Calu3 (cell line): ENCODE measurements at regions not wholly inside any gene's neighbourhood (a gene's known extent, or its start where the extent isn't known, plus 50 kb on each side); places are given as distances from the start of the nearest gene placed in this dataset.

Source experiments
- BruUV-seq: library from RNA; stranded (reverse); fragments of 400-500 nt; replicated peaks from 2 replicates; lab custom pipeline; 2021; lab: Mats Ljungman, UMichigan
- CTCF ChIA-PET: fragments of 300-600 bp; sonication (Branson Sonifier 250); formaldehyde crosslinking; loops from one replicate; lab custom pipeline; 2022; ENCODE audit warnings: antibody characterized with exemption; lab: Charles Lee
- DNase-seq: peaks from one replicate; pipeline ENCODE4 v3.0.0; 2022
- H3K27ac Mint-ChIP-seq: one replicate; pipeline ENCODE4 v1.8.0; 2022; ENCODE audit warnings: mixed read lengths; ENCODE audit not compliant: unreplicated experiment
- H3K27me3 Mint-ChIP-seq: one replicate; pipeline ENCODE4 v1.8.0; 2022; ENCODE audit warnings: mixed read lengths; ENCODE audit not compliant: unreplicated experiment
- H3K36me3 Mint-ChIP-seq: one replicate; pipeline ENCODE4 v1.8.0; 2022; ENCODE audit warnings: mild to moderate bottlenecking, moderate library complexity, mixed read lengths; ENCODE audit not compliant: insufficient read depth, unreplicated experiment
- H3K4me1 Mint-ChIP-seq: one replicate; pipeline ENCODE4 v1.8.0; 2022; ENCODE audit warnings: mild to moderate bottlenecking, low read depth, mixed read lengths; ENCODE audit not compliant: unreplicated experiment
- H3K4me3 Mint-ChIP-seq: one replicate; pipeline ENCODE4 v1.8.0; 2022; ENCODE audit warnings: mild to moderate bottlenecking, low read depth, moderate library complexity, mixed read lengths; ENCODE audit not compliant: unreplicated experiment
- H3K9me3 Mint-ChIP-seq: one replicate; pipeline ENCODE4 v1.8.0; 2022; ENCODE audit warnings: low read depth, mixed read lengths; ENCODE audit not compliant: unreplicated experiment
- CTCF ChIP-seq: fragments of 200-600 bp; IDR thresholded peaks from one replicate; pipeline ENCODE4 v1.8.0; 2022; ENCODE audit warnings: antibody characterized with exemption; ENCODE audit not compliant: unreplicated experiment
- intact Hi-C: fragments of 100-400 bp; cut with micrococcal nuclease; formaldehyde crosslinking; loops from one replicate; pipeline ENCODE4 v1.10.0; 2022; ENCODE audit not compliant: unreplicated experiment

- H3K36me3 Mint-ChIP-seq = no peaks in the 10 kb centered on the region
- H3K4me3 Mint-ChIP-seq = no peak overlapping the region
- CTCF ChIA-PET = interaction anchor here (0.7 kb wide), 1 partner anchor 14 kb away, joined by 3 read pairs; no protein-coding TSS in a partner anchor
- no TSS peak for BruUV-seq
- no peaks in the 10 kb centered on the region for H3K27me3 Mint-ChIP-seq
- no peak for DNase-seq
- intact Hi-C loops = no loop called here
- TF ChIP-seq CTCF = no peak
- H3K9me3 Mint-ChIP-seq = no peaks in the 10 kb centered on the region
- no peaks in the 10 kb centered on the region for H3K4me1 Mint-ChIP-seq
- no peak overlapping the region for H3K27ac Mint-ChIP-seq
Observed at GRCh38 chr2:196389670-196390069, 218.3 kb upstream of the STK17B start.

- no peak for TF ChIP-seq CTCF
- CTCF ChIA-PET = interaction anchor here (0.6 to 0.7 kb wide), 2 partner anchors 13 to 409 kb away, joined by 3 to 4 read pairs; partner anchors contain the start of gene GTF3C3
- no peaks in the 10 kb centered on the region for H3K27me3 Mint-ChIP-seq
Observed at GRCh38 chr2:196390243-196391148, 219.1 kb upstream of the STK17B start.

GRCh38 chr2:196391149-196391479 lies 219.7 kb upstream of the STK17B start:
- BruUV-seq = no TSS peak
- H3K9me3 Mint-ChIP-seq = no peaks in the 10 kb centered on the region
- H3K36me3 Mint-ChIP-seq = no peaks in the 10 kb centered on the region
- TF ChIP-seq CTCF = no peak
- intact Hi-C loops = no loop called here
- no peak for DNase-seq
- H3K27ac Mint-ChIP-seq = no peak overlapping the region
- no peaks in the 10 kb centered on the region for H3K4me1 Mint-ChIP-seq
- CTCF ChIA-PET = no interaction called here
- H3K4me3 Mint-ChIP-seq = no peak overlapping the region
- H3K27me3 Mint-ChIP-seq = no peaks in the 10 kb centered on the region

More at GRCh38 chr2:196390243-196391148, 219.1 kb upstream of the STK17B start:
- Mint-ChIP-seq H3K36me3 (no peaks in the 10 kb centered on the region), H3K27ac (no peak overlapping the region), H3K9me3 (no peaks in the 10 kb centered on the region), H3K4me1 (no peaks in the 10 kb centered on the region), H3K4me3 (no peak overlapping the region)
- intact Hi-C loops = no loop called here
- no peak for DNase-seq
- BruUV-seq = no TSS peak

- no peak overlapping the region for H3K4me3 Mint-ChIP-seq
- no peaks in the 10 kb centered on the region for H3K27me3 Mint-ChIP-seq
- intact Hi-C loops = no loop called here
- no TSS peak for BruUV-seq
- no peaks in the 10 kb centered on the region for H3K36me3 Mint-ChIP-seq
- no peak for DNase-seq
- H3K4me1 Mint-ChIP-seq = peaks cover 20% of the 10 kb centered on the region
- CTCF ChIA-PET = interaction anchor here (0.6 kb wide), 1 partner anchor 22 kb away, joined by 3 read pairs; no protein-coding TSS in a partner anchor
- H3K9me3 Mint-ChIP-seq = no peaks in the 10 kb centered on the region
- no peak for TF ChIP-seq CTCF
- H3K27ac Mint-ChIP-seq = peak overlapping the region; percentile 96
Observed at GRCh38 chr2:196399096-196399495, 227.7 kb upstream of the STK17B start.
